Hepatocyte (in vitro differentiated cells): ENCODE measurements at regions not wholly inside any gene's neighbourhood (a gene's known extent, or its start where the extent isn't known, plus 50 kb on each side); places are given as distances from the start of the nearest gene placed in this dataset.

Experiments used
- DNase-seq: peaks from one replicate; pipeline ENCODE4 v3.0.0-alpha.2; 2016; ENCODE audit warnings: low spot score
- H2AFZ ChIP-seq: fragments of 200-600 bp; sonication (generic); 2 replicates; pipeline ENCODE4 v1.6.0; 2016; ENCODE audit warnings: antibody characterized with exemption, mild to moderate bottlenecking
- H3K27ac ChIP-seq: fragments of 200-600 bp; sonication (generic); 2 replicates; pipeline ENCODE4 v1.5.1; 2016; ENCODE audit warnings: mild to moderate bottlenecking
- H3K27me3 ChIP-seq: fragments of 200-600 bp; sonication (generic); 2 replicates; pipeline ENCODE4 v1.6.1; 2016
- H3K36me3 ChIP-seq: fragments of 200-600 bp; sonication (generic); replicated peaks from 2 replicates; pipeline ENCODE4 v1.5.1; 2016; ENCODE audit warnings: low read depth; ENCODE audit not compliant: insufficient read depth
- H3K4me1 ChIP-seq: fragments of 200-600 bp; sonication (generic); 2 replicates; pipeline ENCODE4 v1.5.1; 2016; ENCODE audit warnings: mild to moderate bottlenecking, moderate library complexity; ENCODE audit not compliant: insufficient read depth
- H3K4me2 ChIP-seq: fragments of 200-600 bp; sonication (generic); 2 replicates; pipeline ENCODE4 v1.6.0; 2016
- H3K4me3 ChIP-seq: fragments of 200-600 bp; sonication (generic); 2 replicates; pipeline ENCODE4 v1.5.1; 2016; ENCODE audit warnings: mild to moderate bottlenecking
- H3K79me2 ChIP-seq: fragments of 200-600 bp; sonication (generic); 2 replicates; pipeline ENCODE4 v1.6.0; 2017; ENCODE audit warnings: mild to moderate bottlenecking
- H3K9me2 ChIP-seq: fragments of 200-600 bp; sonication (generic); replicated peaks from 2 replicates; pipeline ENCODE4 v1.6.0; 2017; ENCODE audit warnings: mild to moderate bottlenecking; ENCODE audit not compliant: insufficient read depth
- H3K9me3 ChIP-seq: fragments of 200-600 bp; sonication (generic); 2 replicates; pipeline ENCODE4 v1.5.1; 2016; ENCODE audit warnings: low read depth, mild to moderate bottlenecking
- H4K20me1 ChIP-seq: fragments of 200-600 bp; sonication (generic); 2 replicates; pipeline ENCODE4 v1.6.0; 2016; ENCODE audit warnings: mild to moderate bottlenecking; ENCODE audit not compliant: insufficient read depth, poor library complexity, severe bottlenecking
- CTCF ChIP-seq: fragments of 200-600 bp; sonication (generic); IDR thresholded peaks from 2 replicates; pipeline ENCODE4 v1.5.1; 2016; ENCODE audit warnings: antibody characterized with exemption, mild to moderate bottlenecking; ENCODE audit not compliant: poor library complexity
- EZH2 ChIP-seq: fragments of 200-600 bp; sonication (generic); IDR thresholded peaks from 2 replicates; pipeline ENCODE4 v1.6.1; 2016; ENCODE audit warnings: antibody characterized with exemption, mild to moderate bottlenecking, borderline replicate concordance
- EZH2phosphoT487 ChIP-seq: fragments of 200-600 bp; sonication (generic); IDR thresholded peaks from one replicate; pipeline ENCODE4 v1.6.1; 2018; ENCODE audit warnings: antibody characterized with exemption, mild to moderate bottlenecking, low read depth, moderate library complexity; ENCODE audit not compliant: unreplicated experiment, severe bottlenecking
- WGBS: methylation state at CpG from one replicate; pipeline ENCODE4 v1.1.6; 2016; ENCODE audit warnings: low lambda C conversion rate; ENCODE audit errors: missing lambda C conversion rate; 5-methylcytosine and 5-hydroxymethylcytosine counted together

- Histone ChIP-seq H3K27ac (no peak overlapping the region), H3K79me2 (no peaks in the 10 kb centered on the region), H3K4me3 (no peak overlapping the region), H2AFZ (no peak overlapping the region), H3K9me3 (no peaks in the 10 kb centered on the region), H3K27me3 (no peaks in the 10 kb centered on the region), H3K4me2 (no peak overlapping the region), H3K4me1 (no peaks in the 10 kb centered on the region), H3K36me3 (no peaks in the 10 kb centered on the region), H3K9me2 (no peaks in the 10 kb centered on the region), H4K20me1 (no peaks in the 10 kb centered on the region)
- no peak for DNase-seq
- 68% methylated on average over 1 of the region's 1 CpG for WGBS
- TF ChIP-seq EZH2phosphoT487 (no peak), CTCF (no peak), EZH2 (no peak)
Observed at GRCh38 chr4:149077181-149077580, 635.0 kb upstream of the NR3C2 start.

DNA sequence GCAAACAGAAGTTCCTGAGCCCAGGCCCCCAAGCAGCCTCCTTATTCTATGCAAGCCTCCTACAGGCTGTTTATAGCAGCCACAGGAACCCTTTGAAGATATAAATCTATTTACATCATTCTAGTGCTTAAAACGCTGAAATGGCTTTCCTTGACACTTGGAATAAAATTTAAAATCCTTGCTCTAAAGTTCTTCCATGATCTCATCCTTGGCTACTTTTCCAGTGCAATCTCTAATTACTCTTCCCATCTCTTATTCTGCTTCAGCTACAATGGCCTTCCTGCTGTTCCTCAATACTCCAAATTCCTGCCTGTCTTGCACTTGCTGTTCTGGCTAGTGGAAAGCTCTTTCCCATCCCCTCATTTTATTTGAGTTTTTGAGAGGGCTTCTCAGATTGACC is 634.2 kb upstream of the NR3C2 start:
- H3K4me3 ChIP-seq: no peak overlapping the region
- H3K36me3 ChIP-seq: no peaks in the 10 kb centered on the region
- no peaks in the 10 kb centered on the region for H3K9me2 ChIP-seq
- H3K4me1 ChIP-seq: no peaks in the 10 kb centered on the region
- H2AFZ ChIP-seq: no peak overlapping the region
- no peak overlapping the region for H3K4me2 ChIP-seq
- 42% methylated on average over 1 of the region's 1 CpG for WGBS
- H3K27ac ChIP-seq: no peak overlapping the region
- no peaks in the 10 kb centered on the region for H4K20me1 ChIP-seq
- DNase-seq: no peak
- H3K27me3 ChIP-seq: no peaks in the 10 kb centered on the region
- no peaks in the 10 kb centered on the region for H3K79me2 ChIP-seq
- H3K9me3 ChIP-seq: no peaks in the 10 kb centered on the region
- TF ChIP-seq EZH2: no peak
- no peak for TF ChIP-seq CTCF
- no peak for TF ChIP-seq EZH2phosphoT487

- Histone ChIP-seq H4K20me1 (no peaks in the 10 kb centered on the region), H3K27ac (no peak overlapping the region), H3K9me3 (no peaks in the 10 kb centered on the region), H3K79me2 (no peaks in the 10 kb centered on the region), H3K4me3 (no peak overlapping the region), H2AFZ (no peak overlapping the region), H3K27me3 (no peaks in the 10 kb centered on the region), H3K4me2 (no peak overlapping the region), H3K36me3 (no peaks in the 10 kb centered on the region), H3K9me2 (no peaks in the 10 kb centered on the region), H3K4me1 (no peaks in the 10 kb centered on the region)
- no peak for DNase-seq
- TF ChIP-seq EZH2phosphoT487: no peak
Observed at GRCh38 chr4:149072384-149072783, 630.2 kb upstream of the NR3C2 start.

- Histone ChIP-seq H3K36me3 (no peaks in the 10 kb centered on the region), H3K4me2 (no peak overlapping the region), H3K4me1 (no peaks in the 10 kb centered on the region), H3K27ac (no peak overlapping the region), H4K20me1 (no peaks in the 10 kb centered on the region), H3K79me2 (no peaks in the 10 kb centered on the region), H3K4me3 (no peak overlapping the region), H3K9me3 (no peaks in the 10 kb centered on the region), H2AFZ (no peak overlapping the region), H3K27me3 (no peaks in the 10 kb centered on the region), H3K9me2 (no peaks in the 10 kb centered on the region)
- WGBS: 94% methylated on average over 1 of the region's 1 CpG
- no peak for DNase-seq
- TF ChIP-seq CTCF (no peak), EZH2 (no peak), EZH2phosphoT487 (no peak)
Observed at GRCh38 chr4:149065753-149066152, 623.5 kb upstream of the NR3C2 start.
